ENCODE measurements at regions not wholly inside any gene's neighbourhood (a gene's known extent, or its start where the extent isn't known, plus 50 kb on each side); places are given as distances from the start of the nearest gene placed in this dataset.

GRCh38 chr5:158123595-158123994, 264.6 kb upstream of the CLINT1 start:
- TF ChIP-seq EZH2 (IDR thresholded peaks at IDR 0.05) (no peak), POLR2AphosphoS5 (IDR thresholded peaks at IDR 0.05; ENCODE audit: borderline replicate concordance, low read depth, low read length) (no peak), FOXP2 (optimal IDR thresholded peaks at IDR 0.05; ENCODE audit: control extremely low read depth, extremely low read length, insufficient read depth) (no peak)

Measured in SK-N-MC (cell line).